H1 (cell line): ENCODE measurements at regions not wholly inside any gene's neighbourhood (a gene's known extent, or its start where the extent isn't known, plus 50 kb on each side); places are given as distances from the start of the nearest gene placed in this dataset.

Experiments
- CTCF ChIA-PET: fragments of 300-600 bp; sonication (Branson Sonifier 250); formaldehyde crosslinking; loops from one replicate; lab custom pipeline; 2021; ENCODE audit not compliant: partially characterized antibody; lab: Charles Lee
- POLR2A ChIA-PET: fragments of 300-600 bp; sonication (Branson Sonifier 250); formaldehyde crosslinking; loops from one replicate; lab custom pipeline; 2021; ENCODE audit warnings: inconsistent platforms; ENCODE audit not compliant: partially characterized antibody; lab: Charles Lee
- DNase-seq, 2 experiments: peaks; one replicate each; pipeline versions ENCODE4 v3.0.0 to v3.0.0-alpha.2; 2010 to 2022; ENCODE audit warnings: low spot score in 2 of 2, low read depth in 1 of 2, mixed read lengths in 1 of 2
- FAIRE-seq: peaks from 2 replicates; lab custom pipeline; 2011; peaks lifted over from hg19 to GRCh38; lab: Jason Lieb, UNC
- H2AFZ ChIP-seq: 2 replicates; pipeline ENCODE4 v1.8.1; 2012; ENCODE audit warnings: low read length, inconsistent platforms
- H2AK5ac ChIP-seq: 2 replicates; pipeline ENCODE4 v1.6.1; 2013; ENCODE audit warnings: low read depth, low read length
- H2BK120ac ChIP-seq: replicated peaks from 2 replicates; pipeline ENCODE3; 2013; ENCODE audit warnings: low read depth, low read length, inconsistent platforms
- H2BK12ac ChIP-seq: 2 replicates; pipeline ENCODE4 v1.6.1; 2013; ENCODE audit warnings: low read depth, low read length
- H2BK15ac ChIP-seq: 2 replicates; pipeline ENCODE4 v1.6.1; 2013; ENCODE audit warnings: low read length
- H2BK20ac ChIP-seq: 2 replicates; pipeline ENCODE4 v1.6.1; 2013; ENCODE audit warnings: low read length
- H2BK5ac ChIP-seq: 2 replicates; pipeline ENCODE4 v1.6.1; 2013; ENCODE audit warnings: low read depth, low read length
- H3K14ac ChIP-seq: 2 replicates; pipeline ENCODE4 v1.6.1; 2013; ENCODE audit warnings: inconsistent platforms; ENCODE audit not compliant: insufficient read length
- H3K18ac ChIP-seq: 2 replicates; pipeline ENCODE4 v1.6.1; 2013; ENCODE audit warnings: low read length; ENCODE audit errors: extremely low read depth
- H3K23ac ChIP-seq: 2 replicates; pipeline ENCODE4 v1.6.1; 2013; ENCODE audit warnings: inconsistent platforms; ENCODE audit not compliant: insufficient read length
- H3K23me2 ChIP-seq: 2 replicates; pipeline ENCODE4 v1.6.1; 2013; ENCODE audit warnings: low read depth, low read length
- H3K27ac ChIP-seq: 2 replicates; pipeline ENCODE4 v1.6.1; 2011; ENCODE audit warnings: low read depth, low read length, inconsistent platforms
- H3K27me3 ChIP-seq, 4 experiments: replicated peaks in 1 of 4; 1 replicate in 1 of 4; 2 replicates in 3 of 4; pipeline versions ENCODE4 v1.6.1 to v1.8.1; 2011 to 2013; ENCODE audit warnings: low read length in 3 of 4, mild to moderate bottlenecking in 3 of 4, inconsistent platforms in 2 of 4, mixed read lengths in 2 of 4, moderate library complexity in 1 of 4; ENCODE audit not compliant: control insufficient read depth in 3 of 4, insufficient read depth in 3 of 4; ENCODE audit errors: extremely low read depth in 1 of 4
- H3K36me3 ChIP-seq, 4 experiments: 2 replicates each; pipeline versions ENCODE4 v1.6.1 to v1.8.1; 2011 to 2013; ENCODE audit warnings: mild to moderate bottlenecking in 4 of 4, low read length in 3 of 4, moderate library complexity in 2 of 4, control low read depth in 1 of 4, inconsistent platforms in 1 of 4; ENCODE audit not compliant: insufficient read depth in 4 of 4, control insufficient read depth in 2 of 4
- H3K4ac ChIP-seq: replicated peaks from 2 replicates; pipeline ENCODE3; 2013; ENCODE audit warnings: low read length, low read depth, mixed read lengths, inconsistent platforms; ENCODE audit not compliant: insufficient read length
- H3K4me1 ChIP-seq, 4 experiments: replicated peaks in 1 of 4; 1 replicate in 1 of 4; 2 replicates in 3 of 4; pipeline versions ENCODE4 v1.6.1 to v1.8.1; 2011 to 2013; ENCODE audit warnings: low read length in 3 of 4, inconsistent platforms in 2 of 4, mixed read lengths in 1 of 4; ENCODE audit not compliant: insufficient read depth in 4 of 4, control insufficient read depth in 3 of 4
- H3K4me2 ChIP-seq, 2 experiments: 2 replicates each; pipeline versions ENCODE4 v1.6.1 to v1.8.1; 2011 to 2013; ENCODE audit warnings: low read depth in 2 of 2, low read length in 2 of 2, control low read depth in 1 of 2, inconsistent platforms in 1 of 2, mild to moderate bottlenecking in 1 of 2; ENCODE audit not compliant: insufficient read depth in 1 of 2
- H3K4me3 ChIP-seq, 4 experiments: fragments of 200-600, 300-600 bp in 1 of 4; sonication (generic), shearing (Covaris generic), sonication (Bioruptor Twin) in 1 of 4; 2 replicates each; pipeline versions ENCODE4 v1.5.1 to v1.8.1; 2011 to 2016; ENCODE audit warnings: low read length in 4 of 4, low read depth in 3 of 4, control low read depth in 2 of 4, inconsistent platforms in 2 of 4, mild to moderate bottlenecking in 2 of 4, mixed read lengths in 1 of 4, moderate library complexity in 1 of 4; ENCODE audit not compliant: insufficient read depth in 2 of 4; ENCODE audit errors: extremely low read depth in 1 of 4
- H3K56ac ChIP-seq: replicated peaks from 2 replicates; pipeline ENCODE3; 2013; ENCODE audit warnings: low read depth, mild to moderate bottlenecking, mixed read lengths, low read length, inconsistent platforms; ENCODE audit not compliant: insufficient read length
- H3K79me1 ChIP-seq: 2 replicates; pipeline ENCODE4 v1.6.1; 2013; ENCODE audit warnings: low read depth, low read length, control low read depth
- H3K79me2 ChIP-seq, 2 experiments: 2 replicates each; pipeline versions ENCODE4 v1.6.1 to v1.8.1; 2012 to 2013; ENCODE audit warnings: low read length in 2 of 2, mild to moderate bottlenecking in 2 of 2, inconsistent platforms in 1 of 2; ENCODE audit not compliant: insufficient read depth in 2 of 2, control insufficient read depth in 1 of 2
- H3K9ac ChIP-seq, 4 experiments: replicated peaks in 1 of 4; 1 replicate in 1 of 4; 2 replicates in 3 of 4; pipeline versions ENCODE4 v1.6.1 to v1.8.1; 2011 to 2013; ENCODE audit warnings: low read depth in 3 of 4, low read length in 3 of 4, control low read depth in 2 of 4, mild to moderate bottlenecking in 2 of 4, moderate library complexity in 2 of 4, inconsistent platforms in 1 of 4; ENCODE audit errors: extremely low read depth in 1 of 4
- H3K9me3 ChIP-seq, 2 experiments: 2 replicates each; pipeline versions ENCODE4 v1.6.1 to v1.8.1; 2012 to 2013; ENCODE audit warnings: mild to moderate bottlenecking in 2 of 2, moderate library complexity in 2 of 2, control low read depth in 1 of 2, inconsistent platforms in 1 of 2, low read depth in 1 of 2, low read length in 1 of 2, mixed read lengths in 1 of 2; ENCODE audit not compliant: insufficient read depth in 2 of 2
- H4K20me1 ChIP-seq, 2 experiments: replicated peaks in 1 of 2; 2 replicates each; pipeline versions ENCODE3 to v1.8.1; 2011 to 2013; ENCODE audit warnings: inconsistent platforms in 2 of 2, low read length in 2 of 2, mild to moderate bottlenecking in 1 of 2; ENCODE audit not compliant: insufficient read depth in 2 of 2, control insufficient read depth in 1 of 2
- H4K5ac ChIP-seq: 2 replicates; pipeline ENCODE4 v1.6.1; 2013; ENCODE audit warnings: low read length, low read depth, mixed read lengths, inconsistent platforms; ENCODE audit not compliant: insufficient read length
- H4K8ac ChIP-seq: 2 replicates; pipeline ENCODE4 v1.8.0; 2013; ENCODE audit warnings: mild to moderate bottlenecking, moderate library complexity, low read length, inconsistent platforms; ENCODE audit not compliant: insufficient read depth; ENCODE audit errors: extremely low read depth
- H4K91ac ChIP-seq: replicated peaks from 2 replicates; pipeline ENCODE3; 2013; ENCODE audit warnings: low read length, mixed read lengths, inconsistent platforms; ENCODE audit not compliant: insufficient read length
- CBX8 ChIP-seq: fragments of 300-800, 300-1000 bp; sonication (generic); IDR thresholded peaks from 2 replicates; pipeline ENCODE4 v1.7.1; 2016; ENCODE audit warnings: low read depth, low read length, borderline replicate concordance
- RAD21 ChIP-seq, 2 experiments: IDR thresholded peaks in 1 of 2; conservative IDR thresholded peaks in 1 of 2; 2 replicates each; pipeline ENCODE4 v1.6.1; 2011; ENCODE audit warnings: low read depth in 2 of 2, low read length in 2 of 2, improper control_type of control experiment in 1 of 2, inconsistent platforms in 1 of 2, mild to moderate bottlenecking in 1 of 2, moderate library complexity in 1 of 2
- SUZ12 ChIP-seq: fragments of 200-600 bp; sonication (generic); IDR thresholded peaks from 2 replicates; pipeline ENCODE4 v1.6.1; 2012; ENCODE audit warnings: mild to moderate bottlenecking, inconsistent platforms, low read length, moderate library complexity, mixed read lengths
- TAF1 ChIP-seq: IDR thresholded peaks from 2 replicates; pipeline ENCODE4 v1.6.1; 2011; ENCODE audit warnings: mild to moderate bottlenecking, low read depth, low read length
- TCF12 ChIP-seq: IDR thresholded peaks from 2 replicates; pipeline ENCODE4 v1.6.1; 2011; ENCODE audit warnings: low read depth, mild to moderate bottlenecking, low read length

DNA sequence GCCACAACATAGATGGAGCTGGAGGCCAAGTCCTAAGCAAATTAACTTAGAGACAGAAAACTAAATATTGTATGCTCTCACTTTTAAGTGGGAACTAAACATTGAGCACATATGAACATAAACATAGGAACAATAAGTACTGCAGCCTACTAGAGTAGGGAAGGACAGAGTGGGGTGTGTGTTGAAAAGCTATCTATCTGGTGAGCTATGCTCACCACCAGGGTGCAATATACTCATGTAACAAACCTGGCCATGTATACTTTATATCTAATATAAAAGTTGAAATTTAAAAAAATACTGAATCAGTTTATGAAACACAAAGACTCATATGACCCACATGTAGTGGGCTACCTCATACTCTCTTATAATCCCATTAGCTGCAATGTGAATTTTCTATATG, 1305.0 kb downstream of the LRFN5 start:
- no peak overlapping the region for H3K14ac ChIP-seq
- CTCF ChIA-PET = interaction anchor here (1.5 kb wide), 1 partner anchor 10 kb away, joined by 6 read pairs; no protein-coding TSS in a partner anchor

More for the DNA sequence above, 1305.0 kb downstream of the LRFN5 start:
- no peaks in the 10 kb centered on the region for H3K23me2 ChIP-seq
- no peak overlapping the region for H2BK20ac ChIP-seq
- no peaks in the 10 kb centered on the region for H4K20me1 ChIP-seq
- H3K4me2 ChIP-seq = no peak overlapping the region
- no peak overlapping the region for H3K56ac ChIP-seq
- H3K9me3 ChIP-seq = no peaks in the 10 kb centered on the region
- no peak overlapping the region for H2BK5ac ChIP-seq
- no peak overlapping the region for H2BK12ac ChIP-seq
- POLR2A ChIA-PET = no interaction called here
- H3K36me3 ChIP-seq = no peaks in the 10 kb centered on the region
- H3K9ac ChIP-seq = no peak overlapping the region
- H3K4me3 ChIP-seq = no peak overlapping the region
- H4K5ac ChIP-seq = no peak overlapping the region
- TF ChIP-seq SUZ12 (no peak), TAF1 (no peak), CBX8 (no peak), RAD21 (IDR thresholded peaks at IDR 0.05 in 1 of 2, conservative IDR thresholded peaks at IDR 0.05 in 1 of 2; ENCODE audit: low read depth in 2 of 2, low read length in 2 of 2) (peak; percentile 39), TCF12 (no peak)
- no peaks in the 10 kb centered on the region for H3K4me1 ChIP-seq
- no peak overlapping the region for H4K8ac ChIP-seq
- no peaks in the 10 kb centered on the region for H3K79me1 ChIP-seq
- H2BK15ac ChIP-seq = no peak overlapping the region
- H3K23ac ChIP-seq = no peak overlapping the region
- H2AFZ ChIP-seq = no peak overlapping the region
- no peak overlapping the region for H3K4ac ChIP-seq
- no peak overlapping the region for H3K27ac ChIP-seq
- DNase-seq = no peak
- H3K27me3 ChIP-seq = no peaks in the 10 kb centered on the region
- H3K79me2 ChIP-seq = no peaks in the 10 kb centered on the region
- no peak overlapping the region for H2AK5ac ChIP-seq
- no peak overlapping the region for H4K91ac ChIP-seq
- no peak overlapping the region for H3K18ac ChIP-seq
- no peak overlapping the region for H2BK120ac ChIP-seq
- FAIRE-seq = no peak
